IMR-90 (cell line): ENCODE measurements at regions not wholly inside any gene's neighbourhood (a gene's known extent, or its start where the extent isn't known, plus 50 kb on each side); places are given as distances from the start of the nearest gene placed in this dataset.

Experiments used
- ATAC-seq: fragments of 200-7000 bp; cut with Tn5 transposase; 2 replicates; pipeline ENCODE4 v1.9.1; 2020; ENCODE audit warnings: low read depth, mild to moderate bottlenecking, moderate library complexity
- BruUV-seq: library from RNA; stranded (reverse); fragments of 400-500 nt; replicated peaks from 2 replicates; lab custom pipeline; 2021; lab: Mats Ljungman, UMichigan
- CTCF ChIA-PET: fragments of 300-600 bp; formaldehyde crosslinking; extraction: SDS; loops from one replicate; lab custom pipeline; 2021; ENCODE audit warnings: antibody characterized with exemption; lab: Yijun Ruan, JAX
- POLR2A ChIA-PET: fragments of 300-600 bp; sonication (Branson Sonifier 250); formaldehyde crosslinking; loops from one replicate; lab custom pipeline; 2022; ENCODE audit warnings: antibody characterized with exemption; ENCODE audit not compliant: unreplicated experiment; lab: Charles Lee
- DNase-seq: peaks from one replicate; pipeline ENCODE4 v3.0.0; 2013
- H2AFZ ChIP-seq: replicated peaks from 2 replicates; pipeline ENCODE3; 2013; ENCODE audit warnings: low read length, mild to moderate bottlenecking; ENCODE audit not compliant: poor library complexity
- H2AK5ac ChIP-seq: 2 replicates; pipeline ENCODE4 v1.6.1; 2013; ENCODE audit warnings: low read depth, low read length, inconsistent platforms
- H2AK9ac ChIP-seq: replicated peaks from 2 replicates; pipeline ENCODE3; 2013; ENCODE audit warnings: mild to moderate bottlenecking, low read depth, low read length, moderate library complexity; ENCODE audit not compliant: poor library complexity
- H2BK120ac ChIP-seq: 2 replicates; pipeline ENCODE4 v1.6.1; 2013; ENCODE audit warnings: low read depth, low read length, inconsistent platforms
- H2BK15ac ChIP-seq: 3 replicates; pipeline ENCODE4 v1.6.1; 2013; ENCODE audit warnings: low read depth, low read length, inconsistent platforms
- H2BK20ac ChIP-seq: 2 replicates; pipeline ENCODE4 v1.6.1; 2013; ENCODE audit warnings: low read depth, mild to moderate bottlenecking, inconsistent platforms, low read length, moderate library complexity
- H2BK5ac ChIP-seq: 2 replicates; pipeline ENCODE4 v1.6.1; 2013; ENCODE audit warnings: mild to moderate bottlenecking, low read depth, low read length, inconsistent platforms; ENCODE audit not compliant: poor library complexity, severe bottlenecking
- H3K14ac ChIP-seq: replicated peaks from 2 replicates; pipeline ENCODE4 v1.6.1; 2013; ENCODE audit warnings: low read depth, low read length, inconsistent platforms
- H3K18ac ChIP-seq: 2 replicates; pipeline ENCODE4 v1.6.1; 2013; ENCODE audit warnings: low read depth, low read length, control low read depth
- H3K23ac ChIP-seq: 2 replicates; pipeline ENCODE4 v1.6.1; 2013; ENCODE audit warnings: low read depth, low read length, inconsistent platforms
- H3K27ac ChIP-seq: 2 replicates; pipeline ENCODE4 v1.5.1; 2013; ENCODE audit warnings: mild to moderate bottlenecking, control low read depth, low read length; ENCODE audit not compliant: insufficient read depth
- H3K27me3 ChIP-seq: 2 replicates; pipeline ENCODE4 v1.6.1; 2013; ENCODE audit warnings: low read length; ENCODE audit not compliant: control insufficient read depth, insufficient read depth
- H3K36me3 ChIP-seq: 2 replicates; pipeline ENCODE4 v1.6.1; 2013; ENCODE audit warnings: low read length, mixed read lengths; ENCODE audit not compliant: control insufficient read depth, insufficient read depth
- H3K4ac ChIP-seq: 2 replicates; pipeline ENCODE4 v1.6.1; 2013; ENCODE audit warnings: low read depth, low read length, inconsistent platforms
- H3K4me1 ChIP-seq: 2 replicates; pipeline ENCODE4 v1.6.1; 2013; ENCODE audit warnings: low read length, mixed read lengths; ENCODE audit not compliant: control insufficient read depth, insufficient read depth
- H3K4me2 ChIP-seq: 2 replicates; pipeline ENCODE4 v1.6.1; 2013; ENCODE audit warnings: low read depth, mild to moderate bottlenecking, control low read depth, low read length, moderate library complexity
- H3K4me3 ChIP-seq: 2 replicates; pipeline ENCODE4 v1.5.1; 2013; ENCODE audit warnings: low read depth, mild to moderate bottlenecking, control low read depth, low read length, moderate library complexity; ENCODE audit not compliant: insufficient read depth
- H3K56ac ChIP-seq: 2 replicates; pipeline ENCODE4 v1.6.1; 2013; ENCODE audit warnings: low read length, inconsistent platforms; ENCODE audit not compliant: insufficient read depth; ENCODE audit errors: extremely low read depth
- H3K79me1 ChIP-seq, 2 experiments: 2 replicates each; pipeline ENCODE4 v1.6.1; 2013; ENCODE audit warnings: low read length in 2 of 2, inconsistent platforms in 1 of 2, low read depth in 1 of 2
- H3K9ac ChIP-seq: 2 replicates; pipeline ENCODE4 v1.6.1; 2013; ENCODE audit warnings: low read depth, low read length, control low read depth
- H3K9me1 ChIP-seq: 2 replicates; pipeline ENCODE4 v1.6.1; 2013; ENCODE audit warnings: low read length, inconsistent platforms; ENCODE audit not compliant: insufficient read depth
- H3K9me3 ChIP-seq: 2 replicates; pipeline ENCODE4 v1.6.1; 2013; ENCODE audit warnings: low read length; ENCODE audit not compliant: control insufficient read depth, insufficient read depth
- H4K20me1 ChIP-seq: 2 replicates; pipeline ENCODE4 v1.6.1; 2013; ENCODE audit warnings: low read length, inconsistent platforms; ENCODE audit not compliant: insufficient read depth
- H4K5ac ChIP-seq: 2 replicates; pipeline ENCODE4 v1.6.1; 2013; ENCODE audit warnings: mild to moderate bottlenecking, low read depth, low read length, control low read depth
- H4K8ac ChIP-seq, 2 experiments: 2 replicates each; pipeline ENCODE4 v1.6.1; 2013; ENCODE audit warnings: low read depth in 2 of 2, low read length in 2 of 2, control low read depth in 1 of 2, inconsistent platforms in 1 of 2
- H4K91ac ChIP-seq: 2 replicates; pipeline ENCODE4 v1.6.1; 2013; ENCODE audit warnings: low read depth, low read length, inconsistent platforms; ENCODE audit not compliant: insufficient read depth
- CHD1 ChIP-seq: IDR thresholded peaks from 2 replicates; pipeline ENCODE4 v1.6.1; 2012; ENCODE audit warnings: low read depth, low read length, improper control_type of control experiment
- CTCF ChIP-seq: conservative IDR thresholded peaks from 2 replicates; pipeline ENCODE4 v1.5.1; 2012; ENCODE audit warnings: mild to moderate bottlenecking, low read depth, low read length, improper control_type of control experiment
- ELK1 ChIP-seq: fragments of 150-350 bp; IDR thresholded peaks from 2 replicates; pipeline ENCODE4 v1.6.1; 2016; ENCODE audit warnings: low read depth, mild to moderate bottlenecking, low read length, moderate library complexity, borderline replicate concordance
- FOS ChIP-seq: fragments of 150-350 bp; IDR thresholded peaks from 2 replicates; pipeline ENCODE4 v1.6.1; 2016; ENCODE audit warnings: low read depth, low read length
- MAFK ChIP-seq: IDR thresholded peaks from 2 replicates; pipeline ENCODE4 v1.6.1; 2012; ENCODE audit warnings: low read depth, low read length, improper control_type of control experiment
- NFE2L2 ChIP-seq: fragments of 150-350 bp; IDR thresholded peaks from 2 replicates; pipeline ENCODE4 v1.6.1; 2016; ENCODE audit warnings: low read depth, mild to moderate bottlenecking, low read length
- POLR2A ChIP-seq: IDR thresholded peaks from 2 replicates; pipeline ENCODE4 v1.6.1; 2012; ENCODE audit warnings: mild to moderate bottlenecking, low read depth, low read length
- RCOR1 ChIP-seq: IDR thresholded peaks from 2 replicates; pipeline ENCODE4 v1.6.1; 2012; ENCODE audit warnings: mild to moderate bottlenecking, low read length, improper control_type of control experiment; ENCODE audit not compliant: insufficient replicate concordance
- RFX5 ChIP-seq: IDR thresholded peaks from 2 replicates; pipeline ENCODE4 v1.8.0; 2012; ENCODE audit warnings: low read depth, mild to moderate bottlenecking, low read length, moderate library complexity
- USF2 ChIP-seq: fragments of 150-350 bp; IDR thresholded peaks from 2 replicates; pipeline ENCODE4 v1.6.1; 2017; ENCODE audit warnings: mild to moderate bottlenecking, antibody characterized with exemption, low read length, low read depth
- WGBS, 2 experiments: methylation state at CpG; one replicate each; pipeline versions ENCODE4 v1.1.5 to v1.1.7; 2013; ENCODE audit warnings: missing lambda C conversion rate in 2 of 2; ENCODE audit not compliant: insufficient read length in 1 of 2; ENCODE audit errors: extremely low coverage in 2 of 2; 5-methylcytosine and 5-hydroxymethylcytosine counted together
- dilution Hi-C: fragments of 300-500 bp; cut with HindIII; formaldehyde crosslinking; loops from one replicate; pipeline ENCODE4 v1.14.3; 2018; ENCODE audit warnings: low sequenced_read_pairs; ENCODE audit not compliant: unreplicated experiment
- in situ Hi-C: fragments of 300-500 bp; cut with MboI; formaldehyde crosslinking; loops from 3 replicates; pipeline ENCODE4 v1.14.3; 2019; ENCODE audit warnings: low sequenced_read_pairs, inconsistent platforms, mixed read lengths
- intact Hi-C: fragments of 100-400 bp; cut with micrococcal nuclease; formaldehyde crosslinking; loops from 2 replicates; pipeline ENCODE4 v1.10.0; 2022

DNA sequence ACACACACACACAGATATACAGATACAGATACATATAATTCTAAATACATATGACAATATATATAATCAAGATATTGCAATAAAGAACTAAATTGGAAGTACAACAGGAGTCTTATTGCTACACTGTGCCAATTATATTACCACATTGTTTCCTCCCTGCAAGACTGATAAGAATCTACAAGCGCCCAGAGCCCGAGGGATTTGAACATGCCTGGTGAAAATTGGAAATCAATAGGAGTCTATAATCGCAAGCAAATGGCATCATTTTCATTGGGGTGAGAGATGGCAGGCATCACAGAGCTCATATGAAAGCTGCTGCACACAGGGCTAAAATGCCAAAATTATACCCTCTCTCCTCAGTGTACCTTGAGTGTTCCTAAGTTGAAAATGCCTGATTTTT, 152.9 kb upstream of the PTBP2 start:
- no peaks in the 10 kb centered on the region for H3K9me1 ChIP-seq
- no peak overlapping the region for H3K4ac ChIP-seq
- no peaks in the 10 kb centered on the region for H3K79me1 ChIP-seq
- ATAC-seq: no peak
- H3K18ac ChIP-seq: no peak overlapping the region
- POLR2A ChIA-PET: no interaction called here
- BruUV-seq: no TSS peak
- no peak overlapping the region for H3K9ac ChIP-seq
- no peak overlapping the region for H2AK9ac ChIP-seq
- no peak for DNase-seq
- no peak overlapping the region for H2AK5ac ChIP-seq
- dilution Hi-C loops: no loop called here
- H3K36me3 ChIP-seq: no peaks in the 10 kb centered on the region
- H2BK120ac ChIP-seq: no peak overlapping the region
- H4K5ac ChIP-seq: no peak overlapping the region
- no peak overlapping the region for H3K27ac ChIP-seq
- no peak for TF ChIP-seq RFX5
- TF ChIP-seq CHD1: no peak
- TF ChIP-seq MAFK: no peak
- TF ChIP-seq ELK1: no peak
- TF ChIP-seq CTCF: no peak
- no peak for TF ChIP-seq NFE2L2
- TF ChIP-seq FOS: no peak
- no peak for TF ChIP-seq RCOR1
- no peak for TF ChIP-seq POLR2A
- no peak for TF ChIP-seq USF2
- no peak overlapping the region for H3K23ac ChIP-seq
- H3K14ac ChIP-seq: no peak overlapping the region
- H4K91ac ChIP-seq: no peak overlapping the region
- intact Hi-C loops: loop anchor here (10.0 kb wide), 1 partner anchor 156 kb away; the partner anchor contains the start of gene PTBP2
- H2BK20ac ChIP-seq: no peak overlapping the region
- H2AFZ ChIP-seq: no peak overlapping the region
- no peaks in the 10 kb centered on the region for H3K9me3 ChIP-seq
- CTCF ChIA-PET: no interaction called here
- no peak overlapping the region for H2BK15ac ChIP-seq
- in situ Hi-C loops: no loop called here
- no peaks in the 10 kb centered on the region for H3K27me3 ChIP-seq
- H3K4me1 ChIP-seq: no peaks in the 10 kb centered on the region
- no peak overlapping the region for H3K4me3 ChIP-seq
- H3K4me2 ChIP-seq: no peak overlapping the region
- H4K8ac ChIP-seq: no peak overlapping the region
- WGBS, 2 experiments: no CpG with 5 or more reads among the region's 3 CpGs
- H4K20me1 ChIP-seq: no peaks in the 10 kb centered on the region
- no peak overlapping the region for H2BK5ac ChIP-seq
- no peak overlapping the region for H3K56ac ChIP-seq
